ENCODE measurements at regions not wholly inside any gene's neighbourhood (a gene's known extent, or its start where the extent isn't known, plus 50 kb on each side); places are given as distances from the start of the nearest gene placed in this dataset.

- H3K4me3 ChIP-seq, result no peak overlapping the region
- intact Hi-C loops (cut with DNase I), result no loop called here
- H3K36me3 ChIP-seq, result no peaks in the 10 kb centered on the region
- TF ChIP-seq POLR2A (IDR thresholded peaks at IDR 0.05), result no peak
- no peak for TF ChIP-seq CTCF (IDR thresholded peaks at IDR 0.05)
- H3K27ac ChIP-seq, result no peak overlapping the region
- no peaks in the 10 kb centered on the region for H3K9me3 ChIP-seq
- ATAC-seq (no peak), DNase-seq (no peak)
- no peaks in the 10 kb centered on the region for H3K4me1 ChIP-seq
- H3K27me3 ChIP-seq, result no peaks in the 10 kb centered on the region
- 44% methylated on average over 2 of the region's 2 CpGs for WGBS (ENCODE audit: insufficient coverage, low coverage, low lambda C conversion rate, missing lambda C conversion rate)
Measured at GRCh38 chr4:123816462-123816861, 419.9 kb downstream of the SPRY1 start.

GRCh38 chr4:123817025-123817688 lies 420.6 kb downstream of the SPRY1 start:
- 64% methylated on average over 7 of the region's 7 CpGs for WGBS (ENCODE audit: insufficient coverage, low coverage, low lambda C conversion rate, missing lambda C conversion rate)
- ATAC-seq (no peak), DNase-seq (no peak)
- Histone ChIP-seq H3K4me1 (no peaks in the 10 kb centered on the region), H3K9me3 (no peaks in the 10 kb centered on the region), H3K27ac (no peak overlapping the region), H3K4me3 (no peak overlapping the region), H3K27me3 (no peaks in the 10 kb centered on the region), H3K36me3 (no peaks in the 10 kb centered on the region)
- intact Hi-C loops (cut with DNase I), result no loop called here
- TF ChIP-seq POLR2A (IDR thresholded peaks at IDR 0.05), result no peak
- no peak for TF ChIP-seq CTCF (IDR thresholded peaks at IDR 0.05)

- Histone ChIP-seq H3K9me3 (no peaks in the 10 kb centered on the region), H3K27ac (no peak overlapping the region), H3K27me3 (no peaks in the 10 kb centered on the region), H3K36me3 (no peaks in the 10 kb centered on the region), H3K4me1 (no peaks in the 10 kb centered on the region), H3K4me3 (no peak overlapping the region)
- no peak for DNase-seq
- ATAC-seq, result no peak
- intact Hi-C loops (cut with DNase I), result no loop called here
- TF ChIP-seq POLR2A (IDR thresholded peaks at IDR 0.05) (no peak), CTCF (IDR thresholded peaks at IDR 0.05) (no peak)
Measured at GRCh38 chr4:123819362-123820035, 422.9 kb downstream of the SPRY1 start.

GRCh38 chr4:123821861-123822260 lies 425.3 kb downstream of the SPRY1 start:
- intact Hi-C loops (cut with DNase I), result no loop called here
- Histone ChIP-seq H3K27ac (no peak overlapping the region), H3K4me3 (no peak overlapping the region), H3K36me3 (no peaks in the 10 kb centered on the region), H3K27me3 (no peaks in the 10 kb centered on the region), H3K4me1 (no peaks in the 10 kb centered on the region), H3K9me3 (no peaks in the 10 kb centered on the region)
- TF ChIP-seq CTCF (IDR thresholded peaks at IDR 0.05), result no peak
- ATAC-seq (no peak), DNase-seq (no peak)
